HEK293 (cell line): ENCODE measurements at regions not wholly inside any gene's neighbourhood (a gene's known extent, or its start where the extent isn't known, plus 50 kb on each side); places are given as distances from the start of the nearest gene placed in this dataset.

Experiments used
- CTCF ChIA-PET: fragments of 350-600 bp; formaldehyde crosslinking; extraction: SDS; loops from one replicate; lab custom pipeline; 2021; ENCODE audit warnings: antibody characterized with exemption; lab: Yijun Ruan, JAX
- POLR2A ChIA-PET: fragments of 300-600 bp; formaldehyde crosslinking; extraction: SDS; loops from one replicate; lab custom pipeline; 2020; ENCODE audit warnings: antibody characterized with exemption, inconsistent platforms; lab: Yijun Ruan, JAX
- H3K27ac ChIP-seq: fragments of 200-500 bp; sonication (Bioruptor generic); 2 replicates; pipeline ENCODE4 v1.5.1; 2014; ENCODE audit warnings: low read depth, low read length, control low read depth, inconsistent platforms; ENCODE audit errors: extremely low read depth
- H3K36me3 ChIP-seq, 2 experiments: fragments of 200-500 bp in 1 of 2; sonication (Bioruptor generic) in 1 of 2; 1 replicate in 1 of 2; 2 replicates in 1 of 2; pipeline ENCODE4 v1.5.1; 2014 to 2017; ENCODE audit warnings: inconsistent platforms in 2 of 2, low read length in 2 of 2; ENCODE audit not compliant: control insufficient read depth in 2 of 2, insufficient read depth in 1 of 2
- H3K4me1 ChIP-seq: fragments of 200-500 bp; sonication (Bioruptor generic); 2 replicates; pipeline ENCODE4 v1.5.1; 2014; ENCODE audit warnings: mild to moderate bottlenecking, low read length, inconsistent platforms; ENCODE audit not compliant: control insufficient read depth, insufficient read depth
- H3K4me3 ChIP-seq: 2 replicates; pipeline ENCODE4 v1.5.1; 2011; ENCODE audit warnings: low read depth, mild to moderate bottlenecking, control low read depth, low read length, moderate library complexity
- H3K9me3 ChIP-seq: fragments of 200-500 bp; sonication (Bioruptor generic); 2 replicates; pipeline ENCODE4 v1.5.1; 2014; ENCODE audit warnings: low read depth, low read length, inconsistent platforms; ENCODE audit not compliant: control insufficient read depth, insufficient read depth
- HOXA7 ChIP-seq: sonication (generic); formaldehyde crosslinking; IDR thresholded peaks from 2 replicates; pipeline ENCODE4 v1.8.1; 2022; ENCODE audit warnings: missing genetic modification reagents, borderline replicate concordance
- IKZF3 ChIP-seq: fragments of 450-650 bp; IDR thresholded peaks from 2 replicates; pipeline ENCODE4 v1.5.0; 2018; ENCODE audit warnings: missing biosample characterization, mild to moderate bottlenecking, missing genetic modification characterization, moderate library complexity
- KLF8 ChIP-seq: fragments of 450-650 bp; formaldehyde crosslinking; IDR thresholded peaks from 2 replicates; pipeline ENCODE4 v1.5.1; 2016; ENCODE audit warnings: missing biosample characterization, missing genetic modification characterization
- TCF7L2 ChIP-seq: IDR thresholded peaks from 2 replicates; pipeline ENCODE4 v1.6.1; 2011; ENCODE audit warnings: low read depth, mild to moderate bottlenecking, inconsistent platforms, low read length, moderate library complexity, borderline replicate concordance
- ZFP37 ChIP-seq: fragments of 450-650 bp; formaldehyde crosslinking; IDR thresholded peaks from 2 replicates; pipeline ENCODE4 v1.5.1; 2016; ENCODE audit warnings: missing biosample characterization, missing genetic modification characterization
- ZNF214 ChIP-seq: fragments of 450-650 bp; formaldehyde crosslinking; IDR thresholded peaks from 2 replicates; pipeline ENCODE4 v1.5.1; 2017; ENCODE audit warnings: missing biosample characterization, mild to moderate bottlenecking, missing genetic modification characterization, borderline replicate concordance
- ZNF302 ChIP-seq: fragments of 450-650 bp; formaldehyde crosslinking; IDR thresholded peaks from 2 replicates; pipeline ENCODE4 v1.5.1; 2016; ENCODE audit warnings: missing biosample characterization, missing genetic modification characterization, low read depth
- ZNF391 ChIP-seq: fragments of 450-650 bp; formaldehyde crosslinking; IDR thresholded peaks from 2 replicates; pipeline ENCODE4 v1.5.1; 2016; ENCODE audit warnings: low read depth, missing biosample characterization, missing genetic modification characterization, borderline replicate concordance
- ZNF426 ChIP-seq: fragments of 450-650 bp; formaldehyde crosslinking; IDR thresholded peaks from 2 replicates; pipeline ENCODE4 v1.5.1; 2017; ENCODE audit warnings: missing biosample characterization, missing genetic modification characterization, mild to moderate bottlenecking, inconsistent platforms, moderate library complexity
- ZNF433 ChIP-seq: fragments of 450-650 bp; formaldehyde crosslinking; IDR thresholded peaks from 2 replicates; pipeline ENCODE4 v1.5.1; 2016; ENCODE audit warnings: missing biosample characterization, missing genetic modification characterization, low read depth
- ZNF48 ChIP-seq: fragments of 450-650 bp; formaldehyde crosslinking; IDR thresholded peaks from 2 replicates; pipeline ENCODE4 v1.5.1; 2016; ENCODE audit warnings: missing biosample characterization, missing genetic modification characterization
- ZNF623 ChIP-seq: fragments of 450-650 bp; formaldehyde crosslinking; IDR thresholded peaks from 2 replicates; pipeline ENCODE4 v1.5.1; 2016; ENCODE audit warnings: missing biosample characterization, missing genetic modification characterization
- ZNF624 ChIP-seq: fragments of 450-650 bp; formaldehyde crosslinking; IDR thresholded peaks from 2 replicates; pipeline ENCODE4 v1.5.1; 2017; ENCODE audit warnings: missing biosample characterization, missing genetic modification characterization
- ZNF654 ChIP-seq: fragments of 450-650 bp; formaldehyde crosslinking; IDR thresholded peaks from 2 replicates; pipeline ENCODE4 v1.5.1; 2016; ENCODE audit warnings: low read depth, missing biosample characterization, missing genetic modification characterization
- ZNF660 ChIP-seq: fragments of 450-650 bp; IDR thresholded peaks from 2 replicates; pipeline ENCODE4 v1.5.1; 2018; ENCODE audit warnings: missing biosample characterization, mild to moderate bottlenecking, missing genetic modification characterization
- ZNF768 ChIP-seq: fragments of 450-650 bp; formaldehyde crosslinking; IDR thresholded peaks from 2 replicates; pipeline ENCODE4 v1.5.1; 2018; ENCODE audit warnings: missing biosample characterization, mild to moderate bottlenecking, missing genetic modification characterization
- ZNF791 ChIP-seq: fragments of 450-650 bp; formaldehyde crosslinking; IDR thresholded peaks from 2 replicates; pipeline ENCODE4 v1.5.1; 2016; ENCODE audit warnings: missing biosample characterization, missing genetic modification characterization
- TF ChIP-seq, protein P1 (sequence below): fragments of 450-650 bp; formaldehyde crosslinking; IDR thresholded peaks from 2 replicates; pipeline ENCODE4 v1.5.1; 2017; ENCODE audit warnings: missing biosample characterization, mild to moderate bottlenecking, missing genetic modification characterization, moderate library complexity
- TF ChIP-seq, protein P2 (sequence below): fragments of 450-650 bp; formaldehyde crosslinking; IDR thresholded peaks from 2 replicates; pipeline ENCODE4 v1.5.1; 2016; ENCODE audit warnings: missing biosample characterization, missing genetic modification characterization
- TF ChIP-seq, protein P3 (sequence below): fragments of 450-650 bp; formaldehyde crosslinking; IDR thresholded peaks from 2 replicates; pipeline ENCODE4 v1.5.1; 2017; ENCODE audit warnings: missing biosample characterization, missing genetic modification characterization
- TF ChIP-seq, protein P4 (sequence below): fragments of 450-650 bp; formaldehyde crosslinking; IDR thresholded peaks from 2 replicates; pipeline ENCODE4 v1.5.1; 2016; ENCODE audit warnings: missing biosample characterization, missing genetic modification characterization, low read depth

DNA sequence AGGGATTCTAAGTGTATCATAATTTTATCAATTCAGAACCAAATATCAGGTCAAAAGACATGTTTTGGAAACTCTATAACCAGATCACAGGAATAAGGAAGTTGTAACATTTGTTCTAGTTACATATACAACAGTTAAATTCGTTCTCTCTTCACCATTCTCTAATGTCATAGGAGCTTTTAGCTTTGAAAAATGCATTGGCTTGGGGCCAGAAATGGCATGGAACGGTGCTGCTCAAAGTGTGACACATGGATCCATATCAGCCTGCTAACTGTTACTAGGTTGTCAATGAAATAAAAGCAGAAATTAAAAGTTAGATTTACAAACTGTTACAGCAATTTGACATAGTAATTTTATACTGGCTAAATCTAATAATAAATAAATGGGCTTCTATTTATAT lies 120.3 kb downstream of the LCA5 start:
- Histone ChIP-seq H3K36me3 (no peaks in the 10 kb centered on the region), H3K27ac (no peak overlapping the region)
- no peak for TF ChIP-seq ZNF654
- TF ChIP-seq ZNF391 (tag by site-specific recombination), result no peak
- no peak for TF ChIP-seq ZNF48 (tag by site-specific recombination)
- TF ChIP-seq ZNF660 (tag by site-specific recombination), result no peak
- no peak for TF ChIP-seq IKZF3
- TF ChIP-seq, protein P1, sequence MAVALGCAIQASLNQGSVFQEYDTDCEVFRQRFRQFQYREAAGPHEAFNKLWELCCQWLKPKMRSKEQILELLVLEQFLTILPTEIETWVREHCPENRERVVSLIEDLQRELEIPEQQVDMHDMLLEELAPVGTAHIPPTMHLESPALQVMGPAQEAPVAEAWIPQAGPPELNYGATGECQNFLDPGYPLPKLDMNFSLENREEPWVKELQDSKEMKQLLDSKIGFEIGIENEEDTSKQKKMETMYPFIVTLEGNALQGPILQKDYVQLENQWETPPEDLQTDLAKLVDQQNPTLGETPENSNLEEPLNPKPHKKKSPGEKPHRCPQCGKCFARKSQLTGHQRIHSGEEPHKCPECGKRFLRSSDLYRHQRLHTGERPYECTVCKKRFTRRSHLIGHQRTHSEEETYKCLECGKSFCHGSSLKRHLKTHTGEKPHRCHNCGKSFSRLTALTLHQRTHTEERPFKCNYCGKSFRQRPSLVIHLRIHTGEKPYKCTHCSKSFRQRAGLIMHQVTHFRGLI (tag by site-specific recombination), result no peak
- TF ChIP-seq ZNF624 (tag by site-specific recombination), result no peak
- no peak for TF ChIP-seq ZFP37 (tag by site-specific recombination)
- TF ChIP-seq ZNF623, result no peak
- TF ChIP-seq ZNF791 (tag by site-specific recombination), result no peak
- no peak for TF ChIP-seq ZNF214
- TF ChIP-seq, protein P2, sequence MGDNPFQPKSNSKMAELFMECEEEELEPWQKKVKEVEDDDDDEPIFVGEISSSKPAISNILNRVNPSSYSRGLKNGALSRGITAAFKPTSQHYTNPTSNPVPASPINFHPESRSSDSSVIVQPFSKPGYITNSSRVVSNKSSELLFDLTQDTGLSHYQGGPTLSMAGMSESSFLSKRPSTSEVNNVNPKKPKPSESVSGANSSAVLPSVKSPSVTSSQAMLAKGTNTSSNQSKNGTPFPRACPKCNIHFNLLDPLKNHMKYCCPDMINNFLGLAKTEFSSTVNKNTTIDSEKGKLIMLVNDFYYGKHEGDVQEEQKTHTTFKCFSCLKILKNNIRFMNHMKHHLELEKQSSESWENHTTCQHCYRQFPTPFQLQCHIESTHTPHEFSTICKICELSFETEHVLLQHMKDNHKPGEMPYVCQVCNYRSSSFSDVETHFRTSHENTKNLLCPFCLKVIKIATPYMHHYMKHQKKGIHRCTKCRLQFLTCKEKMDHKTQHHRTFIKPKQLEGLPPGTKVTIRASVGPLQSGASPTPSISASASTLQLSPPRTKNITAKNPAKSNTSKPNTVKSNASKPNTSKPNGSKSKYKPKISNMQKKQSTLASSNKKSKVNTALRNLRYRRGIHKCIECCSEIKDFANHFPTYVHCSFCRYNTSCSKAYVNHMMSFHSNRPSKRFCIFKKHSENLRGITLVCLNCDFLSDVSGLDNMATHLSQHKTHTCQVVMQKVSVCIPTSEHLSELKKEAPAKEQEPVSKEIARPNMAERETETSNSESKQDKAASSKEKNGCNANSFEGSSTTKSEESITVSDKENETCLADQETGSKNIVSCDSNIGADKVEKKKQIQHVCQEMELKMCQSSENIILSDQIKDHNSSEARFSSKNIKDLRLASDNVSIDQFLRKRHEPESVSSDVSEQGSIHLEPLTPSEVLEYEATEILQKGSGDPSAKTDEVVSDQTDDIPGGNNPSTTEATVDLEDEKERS (tag by site-specific recombination), result no peak
- no peak for TF ChIP-seq ZNF426 (tag by site-specific recombination)
- TF ChIP-seq, all 188 proteins: peak for 0
- peaks cover 6% of the 10 kb centered on the region for H3K4me1 ChIP-seq
- no peaks in the 10 kb centered on the region for H3K9me3 ChIP-seq
- POLR2A ChIA-PET, result no interaction called here
- CTCF ChIA-PET, result interaction anchor here (1.1 kb wide), 1 partner anchor 12 kb away, joined by 3 read pairs; no protein-coding TSS in a partner anchor
- no peak overlapping the region for H3K4me3 ChIP-seq

DNA sequence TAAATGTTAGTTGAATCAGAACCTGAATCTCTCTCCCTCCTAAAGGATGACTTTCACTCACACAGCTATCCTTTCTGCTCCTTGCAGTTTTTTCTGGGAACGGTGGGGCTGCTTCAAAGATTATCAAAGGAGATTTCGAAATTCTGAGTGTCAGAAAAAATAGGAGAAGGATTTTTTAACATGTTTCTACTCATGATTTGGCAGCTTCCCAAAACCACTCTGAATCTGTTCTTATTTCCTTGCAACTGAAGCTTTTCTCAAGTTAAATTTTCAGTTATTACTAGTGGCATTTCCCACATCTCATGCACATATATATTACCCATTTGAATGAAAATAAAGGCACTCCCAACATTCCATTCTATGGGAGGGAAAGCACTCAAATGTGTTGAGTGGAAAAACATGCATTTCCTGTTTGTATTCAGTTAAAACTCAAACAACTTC lies 123.6 kb downstream of the LCA5 start:
- H3K4me1 ChIP-seq, result no peaks in the 10 kb centered on the region
- H3K9me3 ChIP-seq, result no peaks in the 10 kb centered on the region
- ChIA-PET CTCF (interaction anchor here (0.6 to 0.8 kb wide), 3 partner anchors 12 to 799 kb away, joined by 3 to 5 read pairs (median 4); no protein-coding TSS in a partner anchor), POLR2A (no interaction called here)
- H3K27ac ChIP-seq, result no peak overlapping the region
- no peak overlapping the region for H3K4me3 ChIP-seq
- TF ChIP-seq, protein P3, sequence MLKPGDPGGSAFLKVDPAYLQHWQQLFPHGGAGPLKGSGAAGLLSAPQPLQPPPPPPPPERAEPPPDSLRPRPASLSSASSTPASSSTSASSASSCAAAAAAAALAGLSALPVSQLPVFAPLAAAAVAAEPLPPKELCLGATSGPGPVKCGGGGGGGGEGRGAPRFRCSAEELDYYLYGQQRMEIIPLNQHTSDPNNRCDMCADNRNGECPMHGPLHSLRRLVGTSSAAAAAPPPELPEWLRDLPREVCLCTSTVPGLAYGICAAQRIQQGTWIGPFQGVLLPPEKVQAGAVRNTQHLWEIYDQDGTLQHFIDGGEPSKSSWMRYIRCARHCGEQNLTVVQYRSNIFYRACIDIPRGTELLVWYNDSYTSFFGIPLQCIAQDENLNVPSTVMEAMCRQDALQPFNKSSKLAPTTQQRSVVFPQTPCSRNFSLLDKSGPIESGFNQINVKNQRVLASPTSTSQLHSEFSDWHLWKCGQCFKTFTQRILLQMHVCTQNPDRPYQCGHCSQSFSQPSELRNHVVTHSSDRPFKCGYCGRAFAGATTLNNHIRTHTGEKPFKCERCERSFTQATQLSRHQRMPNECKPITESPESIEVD (tag by site-specific recombination), result 0 out of 2 replicates have a peak, but pooled peaks have one; percentile 26
- TF ChIP-seq KLF8 (tag by site-specific recombination), result no peak
- no peaks in the 10 kb centered on the region for H3K36me3 ChIP-seq

DNA sequence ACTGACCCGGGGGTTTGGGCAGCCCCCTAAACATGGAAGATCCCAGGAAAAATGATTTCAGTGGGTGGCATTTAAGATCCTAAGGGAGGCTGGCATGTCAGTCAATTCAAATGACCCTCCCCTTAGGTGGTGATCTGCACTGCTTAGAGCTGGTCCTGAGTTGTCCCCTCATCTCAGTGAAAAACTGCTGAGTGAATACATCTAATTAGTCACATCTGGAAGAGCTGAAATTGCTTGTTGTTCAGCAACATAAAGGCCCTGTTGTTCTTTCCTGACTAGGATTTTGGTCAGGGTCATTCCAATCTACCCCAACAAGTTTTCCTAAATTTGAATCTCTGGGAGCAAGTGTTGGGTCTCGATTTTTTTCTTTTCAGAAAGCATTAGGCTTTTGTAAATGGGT lies 126.4 kb downstream of the LCA5 start:
- H3K36me3 ChIP-seq, result no peaks in the 10 kb centered on the region
- no peak for TF ChIP-seq ZNF302 (tag by site-specific recombination)
- TF ChIP-seq, protein P4, sequence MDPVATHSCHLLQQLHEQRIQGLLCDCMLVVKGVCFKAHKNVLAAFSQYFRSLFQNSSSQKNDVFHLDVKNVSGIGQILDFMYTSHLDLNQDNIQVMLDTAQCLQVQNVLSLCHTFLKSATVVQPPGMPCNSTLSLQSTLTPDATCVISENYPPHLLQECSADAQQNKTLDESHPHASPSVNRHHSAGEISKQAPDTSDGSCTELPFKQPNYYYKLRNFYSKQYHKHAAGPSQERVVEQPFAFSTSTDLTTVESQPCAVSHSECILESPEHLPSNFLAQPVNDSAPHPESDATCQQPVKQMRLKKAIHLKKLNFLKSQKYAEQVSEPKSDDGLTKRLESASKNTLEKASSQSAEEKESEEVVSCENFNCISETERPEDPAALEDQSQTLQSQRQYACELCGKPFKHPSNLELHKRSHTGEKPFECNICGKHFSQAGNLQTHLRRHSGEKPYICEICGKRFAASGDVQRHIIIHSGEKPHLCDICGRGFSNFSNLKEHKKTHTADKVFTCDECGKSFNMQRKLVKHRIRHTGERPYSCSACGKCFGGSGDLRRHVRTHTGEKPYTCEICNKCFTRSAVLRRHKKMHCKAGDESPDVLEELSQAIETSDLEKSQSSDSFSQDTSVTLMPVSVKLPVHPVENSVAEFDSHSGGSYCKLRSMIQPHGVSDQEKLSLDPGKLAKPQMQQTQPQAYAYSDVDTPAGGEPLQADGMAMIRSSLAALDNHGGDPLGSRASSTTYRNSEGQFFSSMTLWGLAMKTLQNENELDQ, result no peak
- no peak for TF ChIP-seq HOXA7 (CRISPR knock-in tag)
- no peak for TF ChIP-seq ZNF768 (tag by site-specific recombination)
- no peak for TF ChIP-seq ZNF433 (tag by site-specific recombination)
- no peak for TF ChIP-seq TCF7L2
- no peak for TF ChIP-seq ZNF623

More for the DNA sequence above, 126.4 kb downstream of the LCA5 start:
- no peak overlapping the region for H3K4me3 ChIP-seq
- CTCF ChIA-PET, result interaction anchor here (0.6 to 1.0 kb wide), 2 partner anchors 33 to 56 kb away, joined by 3 read pairs; no protein-coding TSS in a partner anchor
- POLR2A ChIA-PET, result no interaction called here
- no peak overlapping the region for H3K27ac ChIP-seq
- H3K4me1 ChIP-seq, result no peaks in the 10 kb centered on the region
- no peaks in the 10 kb centered on the region for H3K9me3 ChIP-seq
